ENCODE measurements at regions not wholly inside any gene's neighbourhood (a gene's known extent, or its start where the extent isn't known, plus 50 kb on each side); places are given as distances from the start of the nearest gene placed in this dataset.
"Not testable (repeated sequence)": the region's sequence is repeated elsewhere in the genome, so short reads cannot be mapped to it uniquely, and the experiment has no call there.

DNA sequence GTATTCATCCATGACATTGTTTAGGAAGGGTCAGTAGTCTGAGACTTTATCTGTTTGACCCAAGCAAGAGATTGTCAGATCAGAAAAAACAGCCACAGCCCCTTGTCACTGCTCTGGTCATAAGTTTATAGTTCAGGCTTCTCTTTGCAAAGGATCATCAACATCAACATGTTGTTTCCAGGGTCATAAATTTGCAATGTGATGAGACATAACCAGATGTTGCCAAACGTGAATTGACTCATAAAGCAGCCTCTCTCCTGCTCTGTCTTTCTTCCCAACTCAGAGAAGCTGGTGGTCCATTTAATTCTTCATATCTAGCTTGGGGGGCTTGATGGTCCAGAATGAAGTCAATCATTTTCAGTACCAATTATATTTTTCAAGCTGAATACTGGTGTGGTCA, 507.2 kb upstream of the PBX1 start:
- no peak for DNase-seq

DNA sequence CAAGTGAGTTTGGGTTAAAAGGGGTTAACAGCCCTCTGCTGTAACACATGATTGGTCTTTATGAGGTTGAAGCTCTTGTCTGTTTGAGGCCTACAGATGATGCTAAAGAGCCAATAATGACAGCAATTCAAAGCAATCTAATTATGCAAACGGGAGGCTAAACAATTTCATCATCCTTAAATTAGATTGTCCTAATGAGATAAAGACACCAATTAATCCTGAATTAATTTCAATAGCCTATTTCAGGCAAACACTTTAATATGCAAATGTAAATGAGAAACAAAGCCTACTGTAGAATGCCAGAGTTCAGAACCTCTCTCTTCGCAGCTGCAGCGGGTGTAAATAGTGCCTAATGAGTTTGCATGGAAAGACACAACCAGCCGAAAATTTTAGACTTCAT, 504.7 kb upstream of the PBX1 start:
- DNase-seq, result no peak

DNA sequence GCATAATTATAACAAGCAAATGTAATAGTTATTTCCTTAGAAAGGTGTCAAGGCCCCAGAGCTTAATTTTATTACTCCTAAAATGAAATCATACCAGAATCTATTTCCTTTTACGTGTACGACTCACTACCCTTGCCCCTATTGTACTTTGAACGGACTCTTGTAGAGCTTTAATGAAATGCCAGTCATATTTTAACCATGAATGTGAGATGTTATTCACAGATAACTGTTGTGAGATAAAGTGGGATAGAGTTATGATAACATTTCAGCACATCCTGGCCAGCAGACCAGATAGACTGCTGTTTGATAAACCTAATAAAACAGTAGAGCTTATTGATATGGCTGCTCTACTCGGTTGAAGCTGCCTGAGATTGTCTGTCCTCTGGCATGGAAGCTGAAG, 500.8 kb upstream of the PBX1 start:
- no peak for DNase-seq

DNA sequence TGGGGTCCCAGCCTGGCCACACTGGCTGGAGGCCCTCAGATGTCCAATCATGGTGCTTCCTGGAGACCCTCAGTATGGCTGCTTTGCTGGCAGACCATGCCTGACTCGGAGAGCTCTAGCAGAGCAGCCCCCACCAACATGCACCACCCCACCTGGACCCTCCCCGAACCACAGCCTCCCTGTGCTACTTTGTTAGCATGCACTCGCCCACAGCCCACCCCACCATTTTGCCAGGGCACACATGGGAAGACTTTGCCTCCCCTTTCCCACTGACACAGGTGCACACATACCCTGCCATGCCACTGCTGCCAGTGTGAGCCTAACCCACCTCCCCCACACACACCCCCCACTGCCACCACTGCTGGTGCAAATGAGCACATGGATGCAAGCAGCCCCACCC, 497.5 kb upstream of the PBX1 start:
- DNase-seq, result no peak

DNA sequence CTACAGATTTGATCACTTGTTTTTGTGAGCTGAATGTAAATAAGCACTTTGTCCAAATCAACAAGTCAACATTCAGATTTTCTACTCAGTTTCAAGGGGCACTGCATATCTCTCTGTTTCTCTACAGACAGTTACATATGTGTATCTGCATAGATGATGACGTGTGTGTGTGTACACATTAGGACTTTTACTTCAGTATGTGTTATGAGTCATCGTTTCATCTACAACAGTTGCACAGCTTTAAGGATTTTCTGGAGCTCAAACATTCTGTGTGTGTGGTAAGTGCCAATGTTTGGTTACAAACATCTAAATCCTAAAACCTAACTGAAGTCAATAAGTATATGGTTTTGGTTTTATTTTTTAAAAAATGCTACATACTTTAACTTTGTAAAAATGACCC, 494.5 kb upstream of the PBX1 start:
- no peak for DNase-seq

DNA sequence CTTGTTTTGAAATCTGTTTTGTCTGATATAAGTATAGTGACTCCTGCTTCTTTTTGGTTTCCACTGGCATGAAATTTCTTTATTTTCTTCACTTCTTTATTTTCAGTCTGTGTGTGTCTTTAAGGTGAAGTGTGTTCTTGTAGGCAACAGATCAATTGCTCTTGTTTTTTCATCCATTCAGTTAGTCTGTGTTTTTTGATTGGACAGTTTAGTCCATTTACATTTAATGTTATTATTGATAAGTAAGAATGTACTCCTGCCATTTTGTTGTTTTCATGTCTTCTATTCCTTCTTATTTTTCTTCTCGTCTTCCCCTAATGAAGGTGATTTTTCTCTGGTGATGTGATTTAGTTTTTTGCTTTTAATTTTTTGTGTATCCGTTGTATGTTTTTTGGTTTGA, 487.7 kb upstream of the PBX1 start:
- DNase-seq, result no peak

DNA sequence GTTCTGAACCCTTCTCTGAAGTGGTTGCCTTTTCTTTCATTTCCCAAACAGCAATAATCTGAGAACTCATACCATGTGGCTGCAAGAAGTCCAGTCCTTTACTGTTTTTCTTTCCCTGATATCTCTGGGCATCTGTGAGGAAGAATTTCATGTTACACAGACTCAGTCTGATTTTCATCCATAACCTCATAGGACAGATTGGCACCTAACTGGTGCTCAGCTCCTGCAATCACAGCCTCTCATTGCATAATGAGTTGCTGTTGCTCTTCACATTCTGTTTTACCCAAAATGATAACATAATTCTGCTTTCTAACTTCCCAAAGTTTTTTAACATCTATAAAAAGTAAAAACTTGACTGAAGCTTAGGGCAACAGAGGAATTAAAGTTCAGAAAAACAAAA, 472.2 kb upstream of the PBX1 start:
- no peak for DNase-seq

DNA sequence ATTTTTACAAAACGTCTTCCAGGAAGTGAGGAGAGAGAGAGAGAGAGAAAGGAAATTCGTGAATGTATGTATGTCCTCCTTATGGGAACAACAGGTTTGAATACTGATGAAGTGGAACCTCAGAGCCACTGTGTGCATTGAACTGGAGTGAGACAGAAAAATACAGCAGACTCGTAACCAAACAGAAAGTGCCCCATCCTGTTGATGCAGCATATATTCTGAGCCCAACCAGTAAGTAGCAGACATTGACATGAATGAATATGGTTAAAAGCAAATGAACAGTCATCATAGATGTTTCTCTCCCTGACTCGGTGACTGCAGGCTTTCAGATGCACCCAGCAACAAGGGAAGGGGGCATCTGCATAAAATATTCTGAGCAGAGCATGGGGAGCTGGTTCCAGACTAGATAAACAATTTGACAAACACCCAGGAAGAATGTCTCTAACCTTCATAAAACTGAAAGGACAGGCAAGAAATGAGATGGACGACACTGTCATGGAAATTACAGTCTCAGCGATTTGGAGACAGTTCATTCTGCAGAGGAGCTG, 471.0 kb upstream of the PBX1 start:
- no peak for DNase-seq

DNA sequence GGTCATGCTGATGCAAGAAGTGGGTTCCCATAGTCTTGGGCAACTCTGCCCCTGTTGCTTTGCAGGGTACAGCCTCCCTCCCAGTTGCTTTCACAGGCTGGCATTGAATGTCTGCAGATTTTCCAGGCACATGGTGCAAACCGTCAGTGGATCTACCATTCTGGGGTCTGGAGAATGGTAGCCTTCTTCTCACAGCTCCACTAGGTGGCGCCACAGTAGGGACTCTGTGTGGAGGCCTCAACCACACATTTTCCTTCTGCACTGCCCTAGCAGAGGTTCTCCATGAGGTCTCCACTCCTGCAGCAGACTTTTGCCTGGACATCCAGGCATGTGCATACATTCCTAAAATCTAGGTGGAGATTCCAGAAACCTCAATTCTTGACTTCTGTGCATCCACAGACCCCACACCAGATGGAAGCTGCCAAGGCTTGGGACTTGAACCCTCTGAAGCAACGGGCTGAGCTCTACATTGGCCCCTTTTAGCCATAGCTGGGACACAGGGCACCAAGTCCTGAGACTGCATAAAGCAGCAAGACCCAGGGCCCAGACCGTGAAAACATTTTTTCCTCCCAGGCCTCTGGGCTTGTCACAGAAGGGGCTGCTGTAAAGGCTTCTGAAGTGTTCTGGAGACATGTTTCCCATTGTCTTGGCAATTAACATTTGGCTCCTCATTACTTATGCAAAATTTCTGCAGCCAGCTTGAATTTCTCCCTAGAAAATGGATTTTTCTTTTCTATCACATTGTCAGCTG, 466.2 kb upstream of the PBX1 start:
- DNase-seq, result no peak

DNA sequence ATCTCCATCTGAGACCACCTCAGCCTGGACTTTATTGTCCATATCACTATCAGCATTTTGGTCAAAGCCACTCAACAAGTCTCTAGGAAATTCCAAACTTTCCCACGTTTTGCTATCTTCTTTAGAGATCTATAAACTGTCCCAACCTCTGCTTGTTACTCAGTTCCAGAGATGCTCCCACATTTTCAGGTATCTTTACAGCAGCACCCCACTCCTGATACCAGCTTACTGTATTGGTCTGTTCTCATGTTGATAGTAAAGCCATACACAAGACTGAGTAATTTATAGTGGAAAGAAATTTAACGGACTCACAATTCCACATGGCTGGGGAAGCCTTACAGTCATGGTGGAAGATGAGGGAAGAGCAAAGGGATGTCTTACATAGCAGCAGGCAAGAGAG, 465.4 kb upstream of the PBX1 start:
- no peak for DNase-seq

DNA sequence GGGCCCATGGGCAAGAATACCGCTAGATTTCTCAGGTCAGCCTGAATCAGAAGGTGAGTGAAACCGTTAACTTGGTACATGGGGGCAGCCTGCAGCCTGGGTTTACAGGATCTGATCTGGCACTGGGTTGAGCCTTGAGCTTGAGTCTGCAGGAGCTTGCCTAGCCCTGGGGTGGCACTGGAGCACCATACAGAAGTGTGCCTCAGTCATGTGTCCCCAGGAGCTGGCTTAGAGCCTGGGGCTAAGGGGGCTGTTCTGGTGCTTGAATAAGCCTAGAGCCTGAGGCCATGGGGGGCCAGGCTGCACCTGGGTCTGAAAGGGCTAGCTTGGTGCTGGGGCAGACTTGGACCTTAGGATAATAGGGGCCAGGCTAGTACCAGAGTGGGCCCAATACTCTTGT, 457.2 kb upstream of the PBX1 start:
- DNase-seq, result no peak

DNA sequence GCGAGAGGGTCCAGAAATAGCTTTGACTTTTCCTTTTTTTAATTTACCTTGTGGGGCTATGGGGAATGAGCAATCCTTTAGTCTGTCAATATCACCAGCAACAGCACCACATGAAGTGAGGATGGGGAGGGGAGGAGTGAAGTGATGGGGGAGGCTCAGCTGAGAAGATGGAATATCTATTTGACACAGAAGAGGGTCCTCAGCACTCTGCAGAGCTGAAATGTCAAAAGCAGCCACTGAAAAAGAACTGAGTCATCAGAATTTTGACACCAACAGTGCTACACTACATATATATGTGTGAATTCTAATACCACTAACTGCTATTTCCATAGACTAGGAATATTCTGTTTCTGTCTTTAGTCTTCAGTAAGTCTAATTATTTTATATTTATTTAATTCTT, 427.0 kb upstream of the PBX1 start:
- no peak for DNase-seq

DNA sequence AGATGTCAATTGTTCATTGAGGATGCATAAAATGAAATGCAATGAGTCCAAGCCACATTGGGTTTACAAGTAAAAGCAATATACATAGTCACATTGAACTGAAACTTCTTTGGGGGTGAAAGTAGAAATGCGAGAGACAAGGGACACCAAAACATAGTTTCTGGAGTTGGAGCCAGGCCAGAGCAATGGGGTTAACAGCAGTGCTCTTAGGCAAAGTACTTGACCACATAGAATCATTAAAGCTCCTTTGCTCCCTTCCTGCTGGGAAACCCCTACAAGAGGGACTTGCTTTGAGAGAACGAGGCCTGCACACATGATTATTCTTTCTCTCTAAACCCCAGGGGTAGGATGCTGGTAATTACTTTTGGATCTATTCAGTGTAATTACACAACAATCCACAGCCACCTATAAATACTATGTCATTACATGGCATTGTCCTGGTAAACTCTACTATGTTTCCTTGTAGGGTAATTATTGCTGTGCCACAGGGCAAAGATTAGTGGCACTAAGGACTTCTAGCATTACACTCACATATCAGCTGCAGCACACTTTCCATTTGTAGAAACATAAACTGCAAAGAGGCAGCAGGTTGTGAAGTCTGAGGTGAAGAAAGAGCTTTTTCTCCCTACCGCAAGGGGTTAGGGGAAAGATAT, 421.6 kb upstream of the PBX1 start:
- no peak for DNase-seq

DNA sequence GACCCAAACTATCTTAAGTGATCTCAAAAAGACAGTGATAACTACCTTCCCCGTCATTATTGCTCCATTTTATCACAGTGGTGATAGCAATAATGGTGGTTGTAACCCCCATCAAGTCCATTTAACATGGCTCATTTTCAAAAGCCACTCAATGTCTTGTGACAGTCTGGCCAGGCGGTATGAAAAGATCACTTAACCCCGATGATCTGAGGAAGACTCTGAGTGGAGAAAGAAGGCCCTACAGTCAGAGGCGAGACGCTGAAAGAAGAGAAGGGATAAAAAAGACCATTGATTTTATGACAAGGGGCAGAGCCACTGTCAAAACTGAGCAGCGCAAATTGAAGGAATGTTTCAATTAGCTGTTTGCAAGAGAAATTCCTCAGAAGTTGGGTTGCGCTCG, 417.2 kb upstream of the PBX1 start:
- no peak for DNase-seq

DNA sequence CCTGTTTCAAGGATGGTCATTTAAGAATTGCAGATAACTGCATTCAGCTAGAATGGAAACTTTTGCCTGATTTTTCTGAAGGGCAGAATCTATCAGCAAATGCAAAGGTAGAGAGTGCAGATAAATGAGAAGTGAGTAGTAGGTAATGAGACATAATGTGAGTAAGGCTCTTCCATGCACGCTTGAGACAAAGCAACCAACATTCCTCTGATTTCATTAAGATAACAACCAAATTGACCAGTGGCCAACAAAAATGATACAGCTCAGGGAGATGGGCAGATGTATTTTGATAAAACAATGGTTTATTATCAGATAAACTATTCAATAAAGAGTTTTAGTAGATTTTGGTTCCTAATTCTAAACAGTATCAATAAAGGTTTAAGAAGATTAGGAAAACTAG, 404.4 kb upstream of the PBX1 start:
- no peak for DNase-seq

DNA sequence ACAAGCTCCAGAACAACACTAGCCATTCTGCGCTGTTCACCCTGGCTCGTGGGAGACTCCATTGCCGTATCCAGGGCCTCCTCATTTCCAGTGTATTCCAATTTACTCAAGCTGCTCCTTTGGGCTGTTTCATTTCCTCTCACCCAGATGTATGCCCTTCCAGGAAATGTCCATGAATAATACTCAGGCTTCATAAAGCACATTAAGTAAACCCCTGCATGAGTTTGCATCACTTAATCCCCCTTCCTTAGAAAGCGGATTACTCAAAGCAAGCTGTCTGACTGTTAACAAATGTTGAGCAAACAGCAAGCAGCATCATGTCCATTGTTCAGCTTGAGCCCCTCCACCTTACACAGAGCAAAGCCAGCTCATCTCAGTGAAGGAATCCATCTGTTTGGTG, 403.6 kb upstream of the PBX1 start:
- DNase-seq, result no peak

DNA sequence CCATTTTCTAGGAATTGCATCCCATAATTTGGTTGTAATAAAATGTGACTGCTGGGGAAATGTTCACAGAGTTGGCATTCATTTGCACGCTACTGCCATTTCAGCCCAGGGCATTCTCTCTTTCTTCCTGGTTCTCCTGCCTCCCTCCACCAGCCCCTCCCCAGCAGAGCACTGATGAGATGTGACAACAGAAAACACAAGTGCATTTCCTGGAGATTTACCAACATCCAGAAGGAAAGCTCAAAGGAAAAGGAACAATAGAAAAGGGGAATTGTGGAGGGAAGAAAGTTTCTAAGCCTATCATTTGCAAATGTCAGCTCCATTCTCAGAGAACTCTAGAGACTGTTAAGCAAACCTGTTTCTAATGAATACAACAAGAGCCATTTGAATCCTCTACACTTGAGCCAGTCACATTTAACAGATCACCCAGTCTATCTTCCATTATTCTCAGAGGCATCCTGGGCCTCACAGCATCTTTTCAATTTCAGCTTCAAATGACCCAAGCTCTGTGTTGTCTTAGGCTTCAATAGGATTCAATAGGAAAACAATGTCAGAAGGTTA, 395.6 kb upstream of the PBX1 start:
- no peak for DNase-seq

DNA sequence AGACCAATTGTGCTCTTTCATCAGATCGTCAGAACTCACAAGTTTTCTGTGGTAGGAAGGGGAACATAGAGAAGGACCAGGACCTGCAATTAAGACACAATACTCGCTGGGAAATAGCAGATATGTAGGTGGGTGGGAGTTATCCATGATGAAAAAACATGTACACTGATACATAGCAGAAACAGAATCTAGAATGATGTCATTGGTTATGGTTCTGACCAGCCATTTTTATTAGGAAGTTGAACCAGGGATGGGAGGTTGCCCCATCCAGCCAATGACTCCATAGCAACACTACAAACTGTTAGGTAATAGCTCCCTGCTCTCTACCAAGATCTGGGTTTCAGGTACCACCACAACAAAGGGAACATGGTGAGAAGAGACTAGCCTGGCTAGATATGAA, 393.5 kb upstream of the PBX1 start:
- no peak for DNase-seq

DNA sequence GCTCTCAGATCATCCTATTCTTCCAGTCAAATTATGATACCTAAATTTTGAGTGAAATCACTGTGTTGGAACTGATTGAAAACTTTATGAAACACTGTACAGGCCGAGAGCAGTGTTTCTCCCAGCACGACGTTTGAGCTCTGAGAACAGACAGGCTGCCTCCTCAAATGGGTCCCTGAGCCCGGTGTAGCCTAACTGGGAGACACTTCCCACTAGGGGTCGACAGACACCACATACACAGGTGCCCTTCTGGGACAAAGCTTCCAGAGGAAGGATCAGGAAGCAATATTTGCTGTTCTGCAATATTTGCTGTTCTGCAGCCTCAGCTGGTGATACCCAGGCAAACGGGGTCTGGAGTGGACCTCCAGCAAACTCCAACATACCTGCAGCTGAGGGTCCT, 392.5 kb upstream of the PBX1 start:
- not testable (repeated sequence) for DNase-seq

DNA sequence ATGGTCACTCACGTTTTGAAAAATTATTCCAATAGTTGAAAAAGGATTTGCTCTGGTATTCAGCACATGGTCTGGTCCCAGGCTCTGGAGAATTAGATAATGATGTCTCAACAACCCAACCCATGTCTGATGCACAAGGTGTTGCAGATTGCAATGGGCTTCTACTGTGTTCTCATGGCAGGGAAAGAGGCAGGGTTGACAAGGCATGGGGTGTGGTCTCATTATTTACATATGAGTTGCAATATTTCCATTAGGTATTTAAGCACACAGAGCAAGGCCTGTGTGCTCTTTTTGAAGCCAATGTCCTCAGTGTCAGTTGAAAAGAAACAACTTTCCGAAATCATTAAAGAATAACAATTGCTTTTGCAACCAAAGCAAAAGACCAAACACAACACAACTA, 381.9 kb upstream of the PBX1 start:
- DNase-seq, result no peak

DNA sequence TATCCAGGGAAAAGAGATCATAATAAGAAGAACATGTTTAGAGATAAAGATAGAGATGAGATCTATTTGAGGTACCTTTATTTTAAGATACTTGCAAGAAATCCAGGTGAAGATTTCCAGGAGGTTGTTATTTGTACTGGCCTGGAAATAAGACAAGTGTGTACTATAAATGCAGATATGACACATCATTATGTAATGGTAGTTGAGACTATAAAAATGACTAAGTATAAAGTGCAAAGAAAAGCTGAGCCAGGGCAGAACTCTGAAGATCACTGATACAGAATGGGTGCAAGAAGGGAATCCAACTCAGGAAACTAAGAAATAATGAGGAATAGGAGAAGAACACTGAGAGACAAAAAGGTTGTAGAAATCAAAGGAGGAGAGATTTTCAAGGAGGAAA, 378.2 kb upstream of the PBX1 start:
- DNase-seq, result no peak

DNA sequence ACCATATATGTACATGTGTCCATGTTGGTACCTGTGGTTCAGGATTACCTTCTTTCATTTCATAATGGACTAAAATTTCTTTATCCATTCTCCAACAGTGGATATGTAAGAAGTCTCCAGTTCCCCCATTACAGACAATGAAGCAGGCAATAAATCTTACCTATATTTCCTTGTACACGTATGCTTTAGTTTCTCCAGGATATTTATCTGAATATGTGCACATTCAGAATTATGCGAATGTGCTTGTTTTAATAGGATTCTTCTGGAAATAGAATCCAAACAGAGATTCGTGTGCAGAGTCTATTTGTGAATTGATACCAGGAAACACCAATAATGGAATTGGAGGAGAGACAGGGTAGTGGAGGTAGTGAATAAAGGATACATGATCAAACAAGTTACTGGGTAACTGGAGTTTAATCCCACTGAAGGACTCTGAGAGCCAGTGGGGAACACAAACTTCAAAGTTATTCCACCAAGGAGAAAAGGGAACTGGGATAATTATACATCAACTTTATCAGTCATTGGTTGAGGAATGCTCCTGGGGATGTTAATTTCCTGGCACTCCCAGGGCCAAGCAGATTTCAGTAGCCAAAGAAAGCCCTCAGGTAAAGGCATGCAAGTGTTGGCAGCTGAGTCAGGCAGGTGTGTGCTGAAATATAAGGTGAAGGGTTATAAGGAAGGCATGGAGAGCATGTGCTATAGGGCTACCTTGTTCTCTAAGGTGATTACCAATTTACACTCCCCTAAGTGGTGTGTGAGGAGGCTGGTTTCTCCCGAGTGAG, 374.9 kb upstream of the PBX1 start:
- DNase-seq, result no peak

DNA sequence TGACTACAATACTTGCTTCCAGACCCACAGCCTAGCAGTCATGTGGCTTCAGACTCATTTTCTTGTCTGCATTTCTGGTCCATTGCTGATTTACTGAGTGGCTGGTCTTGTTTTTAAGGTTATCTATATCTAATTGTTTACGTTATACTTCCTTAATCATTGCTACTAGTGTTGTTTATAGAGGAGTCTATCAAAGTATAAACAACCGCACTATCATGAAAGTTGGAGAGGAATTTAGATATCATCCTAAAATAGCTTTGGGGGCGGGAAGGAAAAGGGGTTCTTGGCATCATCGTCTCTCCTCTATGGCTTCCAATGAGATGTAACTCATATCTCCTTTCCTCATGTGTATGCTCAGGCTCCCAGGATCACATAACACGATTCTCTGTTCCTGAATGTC, 372.1 kb upstream of the PBX1 start:
- no peak for DNase-seq

DNA sequence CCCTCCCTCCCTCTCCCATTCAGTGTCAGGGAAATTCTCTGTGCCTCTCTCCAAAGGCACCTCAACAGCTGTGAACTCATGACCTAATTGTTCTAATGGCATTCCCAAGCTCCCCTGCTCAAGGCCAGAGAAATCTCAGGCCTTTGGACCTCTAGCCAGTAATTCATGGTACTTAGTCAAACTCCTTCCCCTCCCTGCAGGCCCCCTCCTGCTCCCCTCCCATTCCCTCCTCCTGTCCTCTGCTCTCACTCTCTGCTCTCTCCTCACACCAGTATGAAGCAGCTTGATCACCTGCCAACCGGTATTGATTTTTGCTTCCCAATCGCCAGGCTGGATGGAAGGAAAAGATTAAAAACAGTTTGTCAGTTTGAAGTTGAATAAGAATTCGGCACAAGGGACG, 370.5 kb upstream of the PBX1 start:
- no peak for DNase-seq
